HUES48 (cell line): ENCODE measurements at regions not wholly inside any gene's neighbourhood (a gene's known extent, or its start where the extent isn't known, plus 50 kb on each side); places are given as distances from the start of the nearest gene placed in this dataset.
A peak's percentile ranks its signal among the peaks of the same experiment; 100 is the strongest.

ENCODE experiments used
- H3K27ac ChIP-seq: one replicate; pipeline ENCODE4 v1.7.0; 2013; ENCODE audit warnings: low read depth, low read length, inconsistent platforms
- H3K27me3 ChIP-seq: 2 replicates; pipeline ENCODE4 v1.6.1; 2013; ENCODE audit warnings: mild to moderate bottlenecking, low read length; ENCODE audit not compliant: control insufficient read depth, insufficient read depth
- H3K36me3 ChIP-seq: 2 replicates; pipeline ENCODE4 v1.6.1; 2013; ENCODE audit warnings: low read length; ENCODE audit not compliant: control insufficient read depth, insufficient read depth
- H3K4me1 ChIP-seq: 2 replicates; pipeline ENCODE4 v1.6.1; 2013; ENCODE audit warnings: mild to moderate bottlenecking, low read length; ENCODE audit not compliant: control insufficient read depth, insufficient read depth
- H3K4me3 ChIP-seq: 2 replicates; pipeline ENCODE4 v1.5.1; 2013; ENCODE audit warnings: mild to moderate bottlenecking, low read depth, low read length
- H3K9ac ChIP-seq: 2 replicates; pipeline ENCODE4 v1.6.1; 2013; ENCODE audit warnings: mild to moderate bottlenecking, low read depth, low read length, moderate library complexity
- H3K9me3 ChIP-seq: 2 replicates; pipeline ENCODE4 v1.6.1; 2013; ENCODE audit warnings: low read length; ENCODE audit not compliant: control insufficient read depth, insufficient read depth

DNA sequence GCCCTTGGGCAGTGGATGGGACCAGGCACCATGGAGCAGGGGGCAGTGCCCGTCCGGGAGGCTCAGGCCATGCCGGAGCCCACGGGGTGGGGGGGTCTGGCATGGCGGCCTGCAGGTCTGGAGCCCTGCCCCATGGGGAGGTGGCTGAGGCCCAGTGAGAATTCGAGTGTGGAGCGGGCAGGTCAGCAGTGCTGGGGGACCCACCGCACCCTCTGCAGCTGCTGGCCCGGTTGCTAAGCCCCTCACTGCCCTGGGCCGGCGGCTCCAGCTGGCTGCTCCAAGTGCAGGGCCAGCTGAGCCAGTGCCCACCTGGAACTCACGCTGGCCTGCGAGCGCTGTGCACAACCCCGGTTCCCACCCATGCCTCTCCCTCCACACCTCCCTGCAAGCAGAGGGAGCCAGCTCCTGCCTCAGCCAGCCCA, 1157.9 kb upstream of the ADGRL3 start:
- Histone ChIP-seq H3K9ac (no peak overlapping the region), H3K27me3 (no peaks in the 10 kb centered on the region), H3K36me3 (no peaks in the 10 kb centered on the region), H3K4me1 (no peaks in the 10 kb centered on the region), H3K4me3 (no peak overlapping the region), H3K9me3 (peaks cover 10% of the 10 kb centered on the region; the same call in 1 of the 2 replicates), H3K27ac (no peak overlapping the region)

DNA sequence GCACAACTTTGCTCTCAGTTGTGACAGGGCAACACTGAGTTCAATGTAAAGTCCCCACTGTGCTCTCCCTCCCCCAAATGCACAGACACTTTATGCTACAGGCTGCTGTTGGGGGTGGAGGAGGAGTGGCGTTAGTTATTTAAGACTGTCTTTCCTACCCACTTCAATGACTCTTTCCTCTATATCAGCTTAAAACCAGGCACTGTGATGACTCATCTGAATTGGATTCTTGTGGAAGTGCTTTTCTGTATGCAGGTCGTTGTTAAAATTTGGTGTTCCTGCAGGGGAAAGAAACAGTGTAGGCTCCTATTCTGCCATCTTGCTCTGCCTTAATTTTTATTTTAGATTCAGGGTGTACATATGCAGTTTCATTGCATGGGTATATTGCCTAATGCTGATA, 1157.2 kb upstream of the ADGRL3 start:
- Histone ChIP-seq H3K4me3 (no peak overlapping the region), H3K9me3 (peaks cover 10% of the 10 kb centered on the region; the same call in 1 of the 2 replicates), H3K4me1 (no peaks in the 10 kb centered on the region), H3K27me3 (no peaks in the 10 kb centered on the region), H3K36me3 (no peaks in the 10 kb centered on the region), H3K9ac (no peak overlapping the region), H3K27ac (no peak overlapping the region)

DNA sequence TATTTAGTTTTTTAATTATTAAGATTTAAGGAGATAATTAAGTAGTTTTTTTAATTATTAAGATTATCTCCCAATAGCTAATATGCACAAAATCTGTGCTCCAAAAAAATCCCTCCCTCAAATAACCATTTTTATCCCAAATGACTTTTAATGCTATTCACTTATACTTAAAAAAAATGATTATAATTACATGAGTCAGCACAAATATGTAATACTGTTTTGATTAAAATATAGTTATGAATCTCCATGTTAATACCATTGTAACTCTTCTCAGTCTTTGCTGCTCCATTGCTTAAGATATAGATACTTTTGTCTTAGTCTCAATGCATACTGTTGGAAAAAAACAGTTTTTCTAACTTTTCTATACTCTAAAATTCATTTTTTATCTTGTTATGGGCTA, 1121.1 kb upstream of the ADGRL3 start:
- no peak overlapping the region for H3K27ac ChIP-seq
- H3K4me3 ChIP-seq, result no peak overlapping the region
- H3K4me1 ChIP-seq, result no peaks in the 10 kb centered on the region

DNA sequence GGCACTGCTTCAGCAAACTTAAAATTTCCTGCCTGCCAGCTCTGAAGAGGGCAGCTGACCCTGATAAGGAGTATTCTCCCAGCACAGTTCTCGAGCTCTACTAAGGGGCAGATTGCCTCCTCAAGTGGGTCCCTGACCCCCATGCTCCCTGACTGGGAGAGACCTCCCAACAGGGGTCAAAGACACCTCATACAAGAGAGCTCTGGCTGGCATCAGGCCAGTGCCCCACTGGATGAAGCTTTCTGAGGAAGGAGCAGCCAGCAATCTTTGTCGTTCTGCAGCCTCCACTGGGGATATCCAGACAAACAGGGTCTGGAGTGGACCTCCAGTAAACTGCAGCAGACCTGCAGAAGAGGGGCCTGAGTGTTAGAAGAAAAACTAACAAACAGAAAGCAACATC, 1118.3 kb upstream of the ADGRL3 start:
- Histone ChIP-seq H3K4me3 (no peak overlapping the region), H3K4me1 (no peaks in the 10 kb centered on the region)

More for the DNA sequence above, 1121.1 kb upstream of the ADGRL3 start:
- Histone ChIP-seq H3K9ac (no peak overlapping the region), H3K36me3 (no peaks in the 10 kb centered on the region), H3K9me3 (no peaks in the 10 kb centered on the region), H3K27me3 (no peaks in the 10 kb centered on the region)

DNA sequence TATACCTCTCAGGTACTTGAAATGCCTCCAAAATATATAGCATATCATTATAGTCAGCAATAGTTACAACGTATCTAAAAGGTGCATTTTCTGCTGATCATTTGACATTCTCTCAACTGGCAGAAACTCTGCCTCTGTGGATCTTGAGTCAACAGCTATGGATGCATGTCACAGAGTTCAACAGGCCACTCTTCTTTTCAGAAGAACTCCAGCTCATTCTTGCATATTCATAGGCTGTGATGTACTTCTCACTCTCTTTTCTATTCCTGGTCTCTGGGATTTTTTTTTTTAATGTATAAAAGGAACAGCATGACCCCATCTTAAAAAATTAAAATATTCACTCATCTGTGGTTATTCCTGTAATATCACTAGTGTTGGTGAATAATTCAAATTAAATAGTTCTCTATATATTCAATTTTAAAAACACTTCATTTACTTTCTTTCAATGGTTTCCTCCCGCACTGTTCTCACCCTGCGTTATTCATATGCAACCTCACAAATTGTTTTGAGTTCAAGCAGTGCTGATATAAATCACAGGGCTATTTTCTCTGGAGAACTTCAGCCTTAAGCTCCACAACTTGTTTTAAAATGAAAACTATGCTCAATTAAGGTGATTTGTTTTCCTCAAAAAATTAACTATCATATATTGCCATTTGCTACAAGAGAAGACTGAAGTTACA, 1111.2 kb upstream of the ADGRL3 start:
- H3K27me3 ChIP-seq, result no peaks in the 10 kb centered on the region
- no peaks in the 10 kb centered on the region for H3K36me3 ChIP-seq
- peaks cover 23% of the 10 kb centered on the region for H3K4me1 ChIP-seq
- peak overlapping the region; percentile 33 for H3K9ac ChIP-seq
- no peaks in the 10 kb centered on the region for H3K9me3 ChIP-seq
- H3K4me3 ChIP-seq, result peak overlapping the region; percentile 30; the same call in 1 of the 2 replicates
- H3K27ac ChIP-seq, result peak overlapping the region; percentile 91

More for the DNA sequence above, 1118.3 kb upstream of the ADGRL3 start:
- Histone ChIP-seq H3K9me3 (no peaks in the 10 kb centered on the region), H3K9ac (no peak overlapping the region), H3K36me3 (no peaks in the 10 kb centered on the region), H3K27me3 (no peaks in the 10 kb centered on the region), H3K27ac (no peak overlapping the region)

DNA sequence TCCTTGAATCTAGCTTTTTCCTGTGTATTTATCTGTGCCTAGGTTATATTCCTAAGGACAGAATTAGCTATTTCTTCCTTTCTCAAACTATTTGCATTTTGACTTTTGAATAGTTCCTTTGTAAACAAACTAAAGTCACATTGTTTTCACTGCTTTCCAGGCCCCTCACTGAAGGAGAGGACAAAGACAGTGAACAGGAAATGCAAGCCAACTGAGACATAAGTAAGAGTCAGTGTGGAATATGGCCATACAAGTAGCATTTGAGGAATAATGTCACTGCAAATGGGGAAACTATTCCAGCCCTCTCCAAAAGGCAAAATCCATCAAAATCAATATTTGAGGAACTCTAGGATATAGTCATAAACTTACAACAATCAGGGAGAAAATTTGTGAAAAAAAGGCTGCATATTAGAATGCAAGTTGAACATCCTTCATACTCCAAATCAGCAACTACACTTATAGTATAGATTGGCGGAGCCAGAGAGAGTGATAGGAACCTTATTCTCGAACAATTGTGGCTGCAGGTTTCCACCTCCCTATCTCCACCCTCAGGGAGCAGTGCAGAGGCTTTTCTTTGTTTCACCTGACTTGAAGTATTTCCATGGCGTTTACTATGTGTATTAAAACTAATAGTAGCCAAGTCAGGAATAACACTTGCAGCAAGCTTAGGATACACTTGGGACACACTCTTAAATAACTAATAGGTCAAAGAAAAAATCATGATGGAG, 1110.4 kb upstream of the ADGRL3 start:
- Histone ChIP-seq H3K9me3 (no peaks in the 10 kb centered on the region), H3K9ac (peak overlapping the region; percentile 33), H3K4me1 (peaks cover 23% of the 10 kb centered on the region), H3K4me3 (peak overlapping the region; percentile 30; the same call in 1 of the 2 replicates), H3K27ac (peak overlapping the region; percentile 91), H3K36me3 (no peaks in the 10 kb centered on the region), H3K27me3 (no peaks in the 10 kb centered on the region)

DNA sequence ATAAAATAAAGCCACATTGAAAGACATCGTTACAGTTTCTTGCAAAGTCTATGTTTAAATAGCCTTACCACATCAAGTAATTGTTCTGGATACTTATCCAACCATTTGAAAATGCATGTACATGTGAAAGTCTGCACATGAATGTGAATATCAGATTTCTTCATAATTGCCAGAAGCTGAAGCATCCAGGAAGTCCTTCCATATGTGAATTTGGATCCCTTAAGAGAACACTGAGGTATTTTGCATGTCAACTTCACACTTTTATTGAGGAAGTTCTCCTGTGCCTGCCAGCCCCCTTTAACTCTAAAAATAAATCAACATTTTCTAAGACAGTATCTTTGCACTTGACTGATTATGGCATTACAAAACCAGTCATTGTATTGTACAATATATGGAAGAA, 1103.5 kb upstream of the ADGRL3 start:
- Histone ChIP-seq H3K36me3 (no peaks in the 10 kb centered on the region), H3K27ac (no peak overlapping the region), H3K4me3 (no peak overlapping the region), H3K9me3 (no peaks in the 10 kb centered on the region), H3K9ac (no peak overlapping the region), H3K27me3 (no peaks in the 10 kb centered on the region), H3K4me1 (no peaks in the 10 kb centered on the region)

DNA sequence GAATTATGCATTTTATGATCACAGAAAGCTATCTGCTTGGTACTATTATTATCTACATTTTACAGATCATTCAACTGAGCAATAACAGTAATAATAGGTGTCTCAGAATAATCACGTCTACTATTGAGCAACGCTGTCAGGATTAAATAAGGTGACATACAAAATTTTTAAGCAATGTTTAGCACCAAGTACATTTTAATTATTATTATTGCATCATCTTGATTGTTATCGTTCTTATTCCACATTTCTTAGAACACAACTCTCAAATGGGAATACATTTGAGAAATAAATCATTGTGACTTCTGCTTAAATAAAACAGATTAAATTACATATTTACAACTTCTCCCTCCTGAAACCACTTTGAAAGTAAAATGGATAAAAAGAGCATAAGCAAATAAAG, 1083.5 kb upstream of the ADGRL3 start:
- H3K36me3 ChIP-seq, result no peaks in the 10 kb centered on the region
- no peak overlapping the region for H3K9ac ChIP-seq
- no peak overlapping the region for H3K27ac ChIP-seq
- no peaks in the 10 kb centered on the region for H3K27me3 ChIP-seq
- H3K4me1 ChIP-seq, result no peaks in the 10 kb centered on the region
- no peaks in the 10 kb centered on the region for H3K9me3 ChIP-seq
- no peak overlapping the region for H3K4me3 ChIP-seq

DNA sequence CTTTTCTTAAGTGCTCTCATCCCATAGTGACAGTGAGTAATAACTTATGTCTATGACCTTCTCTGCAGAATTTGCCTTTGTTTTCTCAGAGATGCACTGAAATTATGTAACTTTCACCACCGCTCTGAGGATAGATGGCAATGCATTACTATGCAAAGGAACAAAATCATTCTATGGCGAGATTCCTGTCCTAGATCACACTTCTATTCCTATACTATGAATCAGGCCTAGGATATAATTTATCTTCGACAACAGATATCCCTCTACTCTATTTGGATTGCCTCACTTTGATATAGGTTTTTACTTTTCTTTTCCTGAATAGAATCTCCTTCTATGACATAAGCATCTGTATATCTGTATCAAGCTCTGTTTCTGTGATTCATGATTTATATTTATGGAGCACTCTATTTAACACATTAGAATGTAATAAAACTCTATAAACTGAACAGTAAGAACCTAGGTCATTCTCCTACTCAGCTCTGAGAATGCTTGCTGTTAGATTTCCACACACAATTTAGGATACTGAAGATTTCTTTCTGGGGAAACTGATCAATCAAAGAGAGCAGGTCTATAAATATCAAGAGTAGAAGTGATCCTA, 1082.3 kb upstream of the ADGRL3 start:
- Histone ChIP-seq H3K9me3 (peaks cover 2% of the 10 kb centered on the region), H3K9ac (no peak overlapping the region), H3K36me3 (no peaks in the 10 kb centered on the region)

DNA sequence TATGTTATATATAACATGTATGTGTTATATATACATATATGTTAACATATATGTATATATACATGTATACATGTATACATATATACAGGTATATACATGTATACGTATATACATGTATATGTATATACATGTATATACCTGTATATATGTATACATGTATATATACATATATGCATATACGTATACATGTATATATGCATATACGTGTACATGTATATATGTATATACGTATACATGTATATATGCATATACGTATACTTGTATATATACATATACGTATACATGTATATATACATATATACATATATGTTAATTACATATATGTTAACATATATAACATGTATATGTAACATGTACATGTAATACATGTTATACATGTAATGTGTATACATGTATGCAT, 1077.3 kb upstream of the ADGRL3 start:
- Histone ChIP-seq H3K9me3 (peaks cover 6% of the 10 kb centered on the region), H3K9ac (no peak overlapping the region), H3K36me3 (no peaks in the 10 kb centered on the region), H3K4me3 (no peak overlapping the region; the same call in 1 of the 2 replicates), H3K27me3 (no peaks in the 10 kb centered on the region), H3K27ac (no peak overlapping the region), H3K4me1 (no peaks in the 10 kb centered on the region)

More for the DNA sequence above, 1082.3 kb upstream of the ADGRL3 start:
- no peaks in the 10 kb centered on the region for H3K4me1 ChIP-seq
- H3K4me3 ChIP-seq, result no peak overlapping the region
- no peak overlapping the region for H3K27ac ChIP-seq
- no peaks in the 10 kb centered on the region for H3K27me3 ChIP-seq

DNA sequence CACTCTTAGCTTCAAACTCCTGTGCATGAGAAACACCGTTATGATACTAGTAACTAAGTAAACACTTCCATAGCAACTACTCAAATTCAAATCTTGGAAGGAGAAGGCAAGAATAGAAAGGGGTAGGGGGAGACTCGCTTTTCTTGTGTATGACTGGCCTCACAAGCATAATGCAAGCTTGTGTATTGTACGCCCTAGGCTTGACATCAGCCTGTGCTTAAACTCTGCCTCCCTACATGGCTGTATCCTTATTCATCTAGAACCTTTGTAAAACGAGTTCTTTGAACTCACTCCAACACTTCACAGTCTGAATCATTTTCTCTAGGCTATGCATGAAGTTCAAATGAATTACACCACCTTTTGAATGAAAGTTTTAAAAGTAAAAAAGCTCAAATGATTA, 1071.2 kb upstream of the ADGRL3 start:
- H3K9ac ChIP-seq, result no peak overlapping the region
- no peak overlapping the region for H3K4me3 ChIP-seq
- no peaks in the 10 kb centered on the region for H3K4me1 ChIP-seq
- no peaks in the 10 kb centered on the region for H3K9me3 ChIP-seq
- H3K36me3 ChIP-seq, result no peaks in the 10 kb centered on the region
- H3K27me3 ChIP-seq, result no peaks in the 10 kb centered on the region
- H3K27ac ChIP-seq, result no peak overlapping the region
